Dedifferentiated amniotic fluid mesenchymal stem cell (primary cell): ENCODE measurements at regions not wholly inside any gene's neighbourhood (a gene's known extent, or its start where the extent isn't known, plus 50 kb on each side); places are given as distances from the start of the nearest gene placed in this dataset.
"Not testable (repeated sequence)": the region's sequence is repeated elsewhere in the genome, so short reads cannot be mapped to it uniquely, and the experiment has no call there.

Experiments
- DNase-seq: peaks from one replicate; pipeline ENCODE4 v3.0.0-alpha.2; 2016; ENCODE audit errors: extremely low spot score

DNA sequence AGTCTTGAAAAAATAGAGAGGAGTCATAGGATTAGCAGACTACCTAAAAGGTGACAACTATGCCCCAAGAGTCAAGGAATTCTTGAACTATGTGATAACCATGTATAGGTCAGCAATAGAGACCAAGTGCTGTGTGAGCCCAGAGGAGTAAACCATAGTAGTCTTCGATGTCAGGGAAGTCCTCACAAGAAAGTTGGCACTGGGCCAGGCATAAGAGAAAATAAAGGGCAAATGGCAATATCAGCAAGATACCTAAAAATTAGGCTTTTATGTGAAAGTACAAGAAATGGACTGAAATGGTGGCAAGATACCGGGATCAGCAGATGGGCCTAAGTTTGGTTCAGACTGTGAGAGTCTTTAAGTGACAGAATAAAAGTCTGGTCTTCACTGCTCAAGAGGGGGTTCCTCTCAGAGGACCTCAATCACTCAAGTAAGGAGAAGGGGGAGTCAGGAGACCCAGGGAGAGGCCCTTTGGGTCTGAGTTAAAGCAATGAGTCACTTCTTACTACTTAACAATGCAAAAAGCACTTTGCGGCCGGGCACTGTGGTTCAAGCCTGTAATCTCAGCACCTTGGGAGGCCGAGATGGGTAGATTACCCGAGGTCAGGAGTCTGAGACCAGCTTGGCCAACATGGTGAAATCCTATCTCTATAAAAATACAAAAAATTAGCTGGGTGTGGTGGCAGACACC lies 95.0 kb downstream of the TEX35 start:
- DNase-seq: no peak

DNA sequence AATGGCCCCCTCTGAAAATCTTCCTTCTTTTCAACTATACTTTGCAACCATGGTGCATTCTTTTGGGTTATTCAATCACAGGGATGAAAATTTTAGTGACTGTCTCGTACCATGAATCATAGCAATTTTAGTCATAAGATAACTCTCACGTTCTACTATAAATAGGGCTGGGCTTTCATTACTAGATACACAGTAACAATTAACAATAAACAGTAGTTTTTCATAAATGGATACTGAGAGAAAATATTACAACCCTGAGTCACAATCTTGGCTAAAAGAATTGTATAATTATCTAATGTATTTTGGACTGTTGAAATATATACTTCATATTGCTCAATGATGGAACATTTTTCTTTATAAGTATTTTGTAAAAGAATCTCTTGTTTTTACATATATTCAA lies 96.1 kb downstream of the TEX35 start:
- DNase-seq: peak; percentile 83

DNA sequence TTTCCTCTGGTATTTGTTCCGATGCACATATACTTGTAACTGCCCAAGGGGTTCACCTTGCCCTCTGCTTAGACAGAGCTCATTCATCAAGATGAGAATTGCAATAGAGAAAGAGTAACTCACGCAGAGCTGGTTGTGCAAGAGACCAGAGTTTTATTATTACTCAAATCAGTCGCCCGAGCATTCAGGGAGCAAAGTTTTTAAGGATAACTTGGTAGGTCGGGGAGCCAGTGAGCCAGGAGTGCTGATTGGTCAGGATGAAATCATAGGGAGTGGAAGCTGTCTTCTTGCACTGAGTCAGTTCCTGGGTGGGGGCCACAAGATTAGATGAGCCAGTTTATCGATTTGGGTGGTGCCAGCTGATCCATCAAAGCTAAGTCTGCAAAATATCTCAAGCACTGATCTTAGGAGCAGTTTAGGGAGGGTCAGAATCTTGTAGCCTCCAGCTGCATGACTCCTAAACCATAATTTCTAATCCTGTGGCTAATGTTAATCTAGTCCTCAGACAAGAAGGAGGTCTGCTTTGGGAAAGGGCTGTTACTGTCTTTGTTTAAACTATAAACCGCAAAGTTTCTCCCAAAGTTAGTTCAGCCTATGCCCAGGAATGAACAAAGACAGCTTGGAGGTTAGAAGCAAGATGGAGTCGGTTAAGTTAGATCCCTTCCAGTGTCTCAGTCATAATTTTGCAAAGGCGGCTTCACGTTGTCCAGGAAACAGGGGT lies 97.9 kb downstream of the TEX35 start:
- not testable (repeated sequence) for DNase-seq

GRCh38 chr1:178612261-178612660 lies 99.4 kb downstream of the TEX35 start:
- DNase-seq: peak; percentile 67

DNA sequence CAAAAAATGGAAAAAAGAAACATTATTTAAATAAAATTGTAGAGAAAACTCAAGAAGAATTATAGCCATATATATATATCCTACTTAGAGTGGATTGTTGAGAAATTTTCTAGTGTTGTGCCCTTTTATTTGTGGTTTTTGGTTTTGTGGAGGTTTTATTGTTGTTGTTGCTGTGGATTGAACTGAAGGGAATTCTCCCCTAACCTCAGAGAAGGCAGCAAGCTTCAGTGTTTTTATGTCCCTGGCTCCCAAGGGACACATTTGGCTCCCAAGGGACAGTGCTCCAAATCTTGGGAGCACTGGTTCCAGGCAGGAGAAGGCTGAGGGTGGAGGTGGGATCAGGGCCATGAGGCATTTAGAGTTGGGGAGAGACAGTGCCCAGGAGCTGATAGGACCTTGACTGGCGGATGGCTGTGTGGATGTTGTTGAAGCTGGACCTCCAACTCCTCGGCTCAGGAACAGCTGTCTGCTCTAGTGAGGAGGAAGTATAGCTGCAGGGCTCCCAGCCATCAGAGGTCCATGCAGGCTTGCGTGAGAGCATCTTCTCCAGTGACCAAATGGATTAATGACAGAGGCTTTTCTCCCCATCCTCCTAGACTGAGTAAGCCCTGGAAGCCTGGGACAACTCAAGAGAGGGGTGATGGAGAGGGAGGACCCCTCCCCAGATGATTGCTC lies 100.5 kb downstream of the TEX35 start:
- DNase-seq: no peak

- no peak for DNase-seq
These were observed 101.4 kb downstream of the TEX35 start for GRCh38 chr1:178614286-178614685.

DNA sequence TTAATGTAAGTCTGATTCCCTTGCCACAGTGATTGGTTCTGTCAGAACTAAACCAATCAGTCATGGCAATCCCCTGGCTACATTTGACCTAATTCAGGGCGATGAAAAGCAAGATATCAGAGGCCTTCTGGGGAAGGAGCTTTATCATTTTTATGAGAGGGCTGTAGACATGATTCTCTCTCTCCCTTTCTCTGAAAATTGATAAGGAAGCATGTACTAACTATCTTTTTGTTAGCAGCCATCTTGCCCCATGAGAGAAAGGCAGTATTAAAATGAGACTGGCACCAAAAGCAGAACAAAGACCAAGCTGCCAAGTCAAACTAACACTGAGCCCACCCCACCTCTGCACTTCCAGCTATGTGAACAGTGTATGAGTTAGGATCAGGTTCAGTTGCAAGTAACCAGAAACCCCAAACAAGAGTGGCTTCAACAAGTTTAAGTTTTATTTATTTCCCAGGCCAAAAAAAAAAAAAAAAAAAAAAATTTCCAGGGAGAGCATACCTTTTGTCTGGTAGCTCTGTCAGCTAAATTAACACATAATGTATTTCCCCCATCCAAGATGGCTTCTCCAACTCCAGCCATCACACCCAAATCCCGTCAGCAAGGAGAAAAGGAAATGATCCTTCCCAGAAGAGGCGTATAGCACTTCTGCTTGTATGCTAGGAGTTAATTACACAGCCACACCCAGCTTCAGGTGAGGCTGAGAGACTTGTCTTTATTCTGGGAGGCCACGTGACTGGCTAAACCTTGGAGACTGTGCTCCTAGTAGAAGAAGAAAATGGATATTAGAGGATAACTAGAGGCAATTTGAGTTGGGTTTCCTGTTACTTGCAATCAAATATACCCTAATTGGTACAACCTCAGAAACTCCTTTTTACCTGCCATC lies 105.8 kb upstream of the RALGPS2 start:
- no peak for DNase-seq

DNA sequence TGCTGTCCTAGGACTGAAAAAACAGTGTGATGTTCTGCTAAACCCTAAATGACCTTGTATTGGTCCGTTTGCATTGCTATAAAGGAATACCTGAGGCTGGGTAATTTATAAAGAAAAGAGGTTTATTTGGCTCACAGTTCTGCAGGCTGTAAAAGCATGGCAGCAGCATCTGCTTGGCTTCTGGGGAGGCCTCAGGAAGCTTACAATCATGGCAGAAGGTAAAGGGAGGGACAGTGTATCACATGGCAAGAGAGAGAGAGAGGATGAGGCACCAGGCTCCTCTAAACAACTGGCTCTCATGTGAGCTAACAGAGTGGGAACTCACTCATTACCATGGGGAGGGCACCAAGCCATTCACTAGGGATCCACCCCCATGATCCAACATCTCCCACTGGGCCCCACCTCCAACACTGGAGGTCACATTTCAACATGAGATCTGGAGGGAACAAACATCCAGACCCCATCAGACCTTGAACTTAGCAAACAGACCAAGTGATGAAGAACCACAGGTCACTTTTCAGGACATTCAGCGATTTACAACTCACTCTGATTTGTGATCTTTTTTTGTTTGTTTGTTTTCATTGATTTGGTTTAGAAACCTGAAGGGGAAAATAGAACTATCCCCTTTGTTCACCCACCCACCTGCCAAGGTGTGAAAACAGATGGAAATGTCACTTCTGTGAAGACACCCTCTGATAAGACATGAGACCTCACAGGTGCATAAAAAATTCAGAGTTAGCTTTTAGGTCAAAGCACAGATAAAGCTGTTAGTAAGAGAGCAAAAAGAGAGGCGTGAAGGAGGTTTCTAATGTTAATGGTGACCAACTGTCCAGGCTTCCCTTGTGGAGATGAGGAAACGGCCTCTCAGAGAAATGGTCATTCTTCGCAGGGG lies 104.2 kb upstream of the RALGPS2 start:
- DNase-seq: no peak

GRCh38 chr1:178621822-178622221 lies 103.2 kb upstream of the RALGPS2 start:
- DNase-seq: no peak

DNA sequence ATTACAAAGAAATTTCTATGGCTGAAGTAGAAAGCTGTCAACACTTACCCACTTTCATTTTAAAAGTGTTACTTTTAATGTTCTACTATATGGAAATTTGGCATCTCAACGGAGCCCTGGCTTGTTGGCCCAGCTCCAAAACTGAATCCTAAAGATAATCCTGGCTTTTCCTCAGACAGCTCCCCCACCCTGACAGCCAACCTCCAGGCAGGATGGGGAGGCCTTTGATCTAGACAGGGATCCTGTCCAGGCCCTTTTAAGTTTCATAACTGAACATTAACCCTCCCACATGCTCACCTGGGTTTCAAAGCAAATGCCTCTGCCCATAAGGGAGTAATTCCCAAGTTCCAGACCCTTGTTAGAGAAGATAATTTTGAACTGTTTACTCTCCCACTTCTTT lies 99.3 kb upstream of the RALGPS2 start:
- DNase-seq: no peak

GRCh38 chr1:178627037-178627436 lies 98.0 kb upstream of the RALGPS2 start:
- DNase-seq: no peak

GRCh38 chr1:178628637-178629251 lies 96.3 kb upstream of the RALGPS2 start:
- no peak for DNase-seq

DNA sequence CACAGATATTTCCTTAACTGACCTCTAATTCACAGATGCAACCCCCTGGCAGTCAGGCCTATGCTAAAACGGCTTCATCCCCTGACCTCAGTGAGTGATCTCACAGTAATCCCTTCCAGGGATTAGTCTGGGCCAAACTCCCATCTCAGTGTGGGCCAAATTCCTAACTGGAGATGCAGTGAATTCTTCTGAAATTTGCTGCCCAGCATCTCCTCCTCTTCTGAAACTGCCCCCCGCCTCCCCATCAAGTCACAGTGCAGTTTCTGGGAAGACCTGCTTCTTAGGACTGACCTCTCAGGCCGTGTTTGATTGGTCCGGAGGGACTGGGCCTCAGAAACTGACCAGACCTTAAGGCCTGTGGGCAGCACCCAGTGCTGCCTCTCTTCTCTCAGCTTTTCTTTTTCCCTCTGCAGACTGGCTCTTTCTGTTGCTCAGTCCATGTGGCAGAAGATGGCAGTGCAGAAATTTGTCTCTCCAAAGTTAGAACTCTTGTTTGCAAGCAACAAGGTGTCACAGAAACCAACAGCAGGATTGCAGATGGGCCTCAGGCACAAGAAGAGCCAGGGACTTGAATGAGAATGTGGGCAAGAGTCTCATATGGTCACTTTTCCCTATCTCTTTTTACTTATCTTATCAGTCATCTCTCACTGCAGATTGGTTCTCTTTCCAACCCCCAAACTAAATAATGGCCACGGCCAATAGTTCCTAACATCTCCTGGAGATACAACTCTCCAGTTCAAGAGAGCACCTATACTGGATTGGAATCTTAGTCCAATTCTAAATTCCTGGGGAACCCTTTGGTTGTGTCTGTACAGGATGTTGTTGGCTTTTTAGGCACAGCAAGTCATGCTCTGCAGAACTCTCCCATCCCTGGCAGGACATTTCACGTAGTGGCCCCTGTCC lies 95.5 kb upstream of the RALGPS2 start:
- DNase-seq: peak; percentile 60

- peak; percentile 44 for DNase-seq
These were observed 94.6 kb upstream of the RALGPS2 start for GRCh38 chr1:178630417-178630816.

- no peak for DNase-seq
These were observed 92.4 kb upstream of the RALGPS2 start for GRCh38 chr1:178632653-178633052.

DNA sequence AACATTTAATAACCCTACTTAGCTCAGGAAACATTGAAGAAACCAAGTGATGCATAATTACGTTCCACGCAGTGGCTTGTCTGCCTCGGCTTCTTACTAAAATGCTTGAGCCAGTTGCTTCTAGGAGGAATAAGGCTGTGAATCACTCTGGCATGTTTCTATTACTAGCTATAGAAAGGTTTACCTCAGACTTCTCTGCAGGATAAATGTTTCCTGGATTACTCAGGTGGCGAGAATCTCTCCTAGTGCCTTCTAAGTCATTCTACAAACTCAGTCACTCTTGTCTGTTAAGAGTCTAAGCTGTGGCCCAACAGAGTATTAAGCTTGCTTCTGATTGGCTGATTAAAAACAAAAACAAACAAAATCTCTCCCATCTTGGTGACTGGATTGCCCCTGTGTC lies 92.0 kb upstream of the RALGPS2 start:
- no peak for DNase-seq

DNA sequence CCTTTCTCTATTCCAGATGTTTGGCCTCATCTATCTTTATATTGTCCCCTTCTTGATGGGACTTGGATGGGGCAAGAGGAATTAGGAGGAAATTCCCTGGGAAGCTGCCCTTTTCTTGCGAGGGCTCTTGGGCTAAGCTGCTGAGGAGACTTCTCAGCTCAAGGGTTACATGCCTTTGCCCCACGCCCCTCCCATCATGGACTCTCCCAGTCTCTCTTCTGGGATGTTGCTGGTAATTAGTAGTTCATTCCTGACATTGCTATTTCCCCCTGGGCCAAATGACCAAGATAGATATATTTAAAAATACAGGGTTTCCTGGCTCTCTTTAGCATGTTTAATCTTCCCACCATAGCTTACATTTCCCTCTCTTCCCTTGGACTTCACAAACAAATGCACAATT lies 90.6 kb upstream of the RALGPS2 start:
- DNase-seq: peak; percentile 23

- no peak for DNase-seq
These were observed 87.2 kb upstream of the RALGPS2 start for GRCh38 chr1:178637841-178638240.

DNA sequence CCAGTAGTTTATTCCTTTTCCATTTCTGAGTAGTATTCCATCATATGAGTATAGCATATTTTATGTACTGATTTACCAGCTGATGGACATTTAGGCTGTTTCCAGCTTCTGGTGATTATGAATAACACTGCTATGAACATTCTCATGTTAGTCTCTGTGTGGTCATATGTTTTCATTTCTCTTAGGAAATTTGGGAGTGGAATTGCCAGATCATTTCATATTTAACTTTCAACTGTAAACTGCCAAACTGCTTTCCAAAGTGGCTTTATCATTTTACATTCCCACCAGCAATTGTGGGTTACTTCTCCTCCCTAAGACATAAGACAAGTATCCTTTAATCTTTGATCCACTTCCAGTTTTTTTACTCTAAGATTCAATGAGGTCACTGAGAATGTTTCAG lies 85.7 kb upstream of the RALGPS2 start:
- DNase-seq: peak; percentile 55
